Neural cell (in vitro differentiated cells): ENCODE measurements at regions not wholly inside any gene's neighbourhood (a gene's known extent, or its start where the extent isn't known, plus 50 kb on each side); places are given as distances from the start of the nearest gene placed in this dataset.

Source experiments
- EP300 ChIP-seq: fragments of 450-650 bp; conservative IDR thresholded peaks from 2 replicates; pipeline ENCODE4 v1.6.1; 2014; ENCODE audit warnings: antibody characterized with exemption, mild to moderate bottlenecking, moderate library complexity; ENCODE audit not compliant: poor library complexity, severe bottlenecking
- POLR2AphosphoS5 ChIP-seq: IDR thresholded peaks from 2 replicates; pipeline ENCODE4 v1.6.1; 2012
- TF ChIP-seq, protein P1 (sequence below): fragments of 450-650 bp; IDR thresholded peaks from 2 replicates; pipeline ENCODE4 v1.5.1; 2014; ENCODE audit warnings: antibody characterized with exemption, mild to moderate bottlenecking, moderate library complexity; ENCODE audit not compliant: poor library complexity, severe bottlenecking

- TF ChIP-seq, protein P1, sequence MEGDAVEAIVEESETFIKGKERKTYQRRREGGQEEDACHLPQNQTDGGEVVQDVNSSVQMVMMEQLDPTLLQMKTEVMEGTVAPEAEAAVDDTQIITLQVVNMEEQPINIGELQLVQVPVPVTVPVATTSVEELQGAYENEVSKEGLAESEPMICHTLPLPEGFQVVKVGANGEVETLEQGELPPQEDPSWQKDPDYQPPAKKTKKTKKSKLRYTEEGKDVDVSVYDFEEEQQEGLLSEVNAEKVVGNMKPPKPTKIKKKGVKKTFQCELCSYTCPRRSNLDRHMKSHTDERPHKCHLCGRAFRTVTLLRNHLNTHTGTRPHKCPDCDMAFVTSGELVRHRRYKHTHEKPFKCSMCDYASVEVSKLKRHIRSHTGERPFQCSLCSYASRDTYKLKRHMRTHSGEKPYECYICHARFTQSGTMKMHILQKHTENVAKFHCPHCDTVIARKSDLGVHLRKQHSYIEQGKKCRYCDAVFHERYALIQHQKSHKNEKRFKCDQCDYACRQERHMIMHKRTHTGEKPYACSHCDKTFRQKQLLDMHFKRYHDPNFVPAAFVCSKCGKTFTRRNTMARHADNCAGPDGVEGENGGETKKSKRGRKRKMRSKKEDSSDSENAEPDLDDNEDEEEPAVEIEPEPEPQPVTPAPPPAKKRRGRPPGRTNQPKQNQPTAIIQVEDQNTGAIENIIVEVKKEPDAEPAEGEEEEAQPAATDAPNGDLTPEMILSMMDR, result no peak
- no peak for TF ChIP-seq POLR2AphosphoS5
- TF ChIP-seq EP300, result no peak
Measured at GRCh38 chr3:76699846-76700245, 340.1 kb upstream of the ROBO2 start.
